Neural crest cell (in vitro differentiated cells): ENCODE measurements at regions not wholly inside any gene's neighbourhood (a gene's known extent, or its start where the extent isn't known, plus 50 kb on each side); places are given as distances from the start of the nearest gene placed in this dataset.

Source experiments
- DNase-seq: peaks from one replicate; pipeline ENCODE4 v3.0.0; 2021; ENCODE audit warnings: low read depth, mixed read lengths, low spot score
- H3K27ac Mint-ChIP-seq: one replicate; pipeline ENCODE4 v1.8.0; 2021; ENCODE audit warnings: mild to moderate bottlenecking, mixed read lengths; ENCODE audit not compliant: unreplicated experiment
- H3K27me3 Mint-ChIP-seq: 2 replicates; pipeline ENCODE4 v1.8.0; 2021; ENCODE audit warnings: low read depth, mild to moderate bottlenecking, mixed read lengths
- H3K36me3 Mint-ChIP-seq: 2 replicates; pipeline ENCODE4 v1.8.0; 2021; ENCODE audit warnings: low read depth, mild to moderate bottlenecking, mixed read lengths
- H3K4me1 Mint-ChIP-seq: 2 replicates; pipeline ENCODE4 v1.8.0; 2021; ENCODE audit warnings: mixed read lengths
- H3K4me3 Mint-ChIP-seq: one replicate; pipeline ENCODE4 v1.8.0; 2021; ENCODE audit warnings: mild to moderate bottlenecking, mixed read lengths
- H3K9me3 Mint-ChIP-seq: 2 replicates; pipeline ENCODE4 v1.8.0; 2021; ENCODE audit warnings: mixed read lengths
- TF ChIP-seq, protein P1 (sequence below): fragments of 200-600 bp; sonication (generic); conservative IDR thresholded peaks from 2 replicates; pipeline ENCODE4 v1.5.0; 2021; ENCODE audit warnings: antibody characterized with exemption, mild to moderate bottlenecking

DNA sequence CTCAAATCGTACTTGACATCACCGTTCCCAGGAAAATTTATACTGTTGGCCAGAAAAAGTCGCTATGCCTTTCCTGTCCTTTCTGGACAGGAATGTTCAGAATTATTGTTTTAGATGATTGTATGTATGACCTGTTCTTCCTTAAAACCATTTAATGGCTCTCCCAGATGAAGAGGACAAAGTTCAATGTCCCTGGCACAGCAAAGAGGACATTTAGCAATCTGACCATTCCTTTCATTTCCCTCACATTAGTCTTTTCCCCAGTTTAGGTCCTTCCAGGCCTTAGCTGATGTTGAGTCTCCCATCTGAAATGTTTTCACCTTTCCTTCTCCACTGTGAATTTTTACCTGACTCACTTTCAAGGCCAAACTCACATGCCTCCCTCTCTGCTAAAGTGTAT lies 938.9 kb downstream of the CDH11 start:
- Mint-ChIP-seq H3K4me3 (no peak overlapping the region), H3K27ac (no peak overlapping the region), H3K9me3 (peaks cover 10% of the 10 kb centered on the region), H3K27me3 (no peaks in the 10 kb centered on the region), H3K36me3 (peaks cover 9% of the 10 kb centered on the region), H3K4me1 (no peaks in the 10 kb centered on the region)
- TF ChIP-seq, protein P1, sequence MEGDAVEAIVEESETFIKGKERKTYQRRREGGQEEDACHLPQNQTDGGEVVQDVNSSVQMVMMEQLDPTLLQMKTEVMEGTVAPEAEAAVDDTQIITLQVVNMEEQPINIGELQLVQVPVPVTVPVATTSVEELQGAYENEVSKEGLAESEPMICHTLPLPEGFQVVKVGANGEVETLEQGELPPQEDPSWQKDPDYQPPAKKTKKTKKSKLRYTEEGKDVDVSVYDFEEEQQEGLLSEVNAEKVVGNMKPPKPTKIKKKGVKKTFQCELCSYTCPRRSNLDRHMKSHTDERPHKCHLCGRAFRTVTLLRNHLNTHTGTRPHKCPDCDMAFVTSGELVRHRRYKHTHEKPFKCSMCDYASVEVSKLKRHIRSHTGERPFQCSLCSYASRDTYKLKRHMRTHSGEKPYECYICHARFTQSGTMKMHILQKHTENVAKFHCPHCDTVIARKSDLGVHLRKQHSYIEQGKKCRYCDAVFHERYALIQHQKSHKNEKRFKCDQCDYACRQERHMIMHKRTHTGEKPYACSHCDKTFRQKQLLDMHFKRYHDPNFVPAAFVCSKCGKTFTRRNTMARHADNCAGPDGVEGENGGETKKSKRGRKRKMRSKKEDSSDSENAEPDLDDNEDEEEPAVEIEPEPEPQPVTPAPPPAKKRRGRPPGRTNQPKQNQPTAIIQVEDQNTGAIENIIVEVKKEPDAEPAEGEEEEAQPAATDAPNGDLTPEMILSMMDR, result no peak
- no peak for DNase-seq

DNA sequence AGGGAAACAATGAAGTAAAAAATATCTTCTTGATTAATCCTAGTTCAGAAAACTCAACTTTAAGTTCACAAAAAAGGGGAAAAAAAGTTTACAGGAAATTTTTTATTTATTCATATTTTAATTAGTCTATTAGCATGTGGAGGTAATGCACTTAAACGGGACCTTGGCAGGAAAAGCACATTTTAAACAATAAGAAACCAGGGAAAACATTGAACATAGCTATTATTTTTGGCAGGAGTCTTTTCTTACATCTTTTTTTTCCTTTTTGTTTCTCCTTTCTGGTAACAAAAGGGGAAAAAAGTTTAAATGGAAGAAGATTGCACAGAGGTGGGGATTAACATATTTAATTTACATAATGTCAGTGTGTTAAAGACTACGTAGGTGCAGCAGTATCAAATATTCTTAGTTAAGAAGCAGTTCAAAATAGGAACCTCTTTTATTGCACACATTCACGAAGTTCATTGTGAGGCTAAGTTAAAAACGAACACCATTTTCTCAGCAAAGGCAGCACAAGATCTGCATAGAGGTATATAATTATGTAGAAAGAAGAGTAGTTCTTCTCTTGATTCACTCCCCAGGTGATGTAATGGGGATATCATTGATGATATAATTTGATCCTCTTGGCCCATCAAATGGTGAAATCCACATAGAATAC lies 940.5 kb downstream of the CDH11 start:
- DNase-seq, result no peak
- H3K4me3 Mint-ChIP-seq, result no peak overlapping the region
- no peaks in the 10 kb centered on the region for H3K27me3 Mint-ChIP-seq
- H3K4me1 Mint-ChIP-seq, result no peaks in the 10 kb centered on the region
- H3K9me3 Mint-ChIP-seq, result peaks cover 17% of the 10 kb centered on the region
- TF ChIP-seq, protein P1, result no peak
- peaks cover 17% of the 10 kb centered on the region for H3K36me3 Mint-ChIP-seq
- H3K27ac Mint-ChIP-seq, result no peak overlapping the region

DNA sequence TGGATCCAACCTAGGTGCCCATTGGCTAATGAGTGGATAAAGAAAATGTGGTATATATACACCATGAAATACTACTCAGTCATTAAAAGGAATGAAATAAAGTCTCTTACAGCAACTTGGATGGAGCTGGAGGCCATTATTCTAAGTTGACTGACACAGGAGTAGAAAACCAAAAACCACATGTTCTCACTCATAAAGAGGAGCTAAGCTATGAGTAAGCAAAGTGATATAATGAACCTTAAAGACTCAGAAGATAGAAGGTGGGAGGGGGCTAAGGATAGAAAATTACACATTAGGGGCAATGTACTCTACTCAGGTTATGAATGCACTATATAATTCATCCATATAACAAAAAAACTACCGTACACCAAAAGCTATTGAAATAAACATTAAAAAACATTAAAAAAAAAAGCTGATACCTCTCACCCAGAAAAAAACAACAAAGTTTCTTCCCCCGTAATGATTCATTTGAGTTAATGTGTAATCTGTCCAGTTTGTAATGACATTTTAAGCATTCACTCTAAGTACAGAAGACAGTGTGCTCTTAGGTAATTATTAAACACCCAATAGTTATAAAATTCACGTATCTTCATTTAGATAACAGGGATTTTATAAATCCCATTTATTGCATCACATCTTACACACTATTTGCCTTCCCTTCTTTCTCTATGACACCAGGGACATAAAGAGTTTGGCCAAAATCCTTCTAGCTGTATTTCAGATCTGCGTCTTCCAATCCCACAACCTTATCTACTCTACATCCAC lies 941.5 kb downstream of the CDH11 start:
- no peaks in the 10 kb centered on the region for H3K4me1 Mint-ChIP-seq
- no peak for DNase-seq
- H3K36me3 Mint-ChIP-seq, result peaks cover 17% of the 10 kb centered on the region
- H3K27ac Mint-ChIP-seq, result no peak overlapping the region
- TF ChIP-seq, protein P1, result no peak
- H3K4me3 Mint-ChIP-seq, result no peak overlapping the region
- H3K27me3 Mint-ChIP-seq, result no peaks in the 10 kb centered on the region
- H3K9me3 Mint-ChIP-seq, result peaks cover 17% of the 10 kb centered on the region

DNA sequence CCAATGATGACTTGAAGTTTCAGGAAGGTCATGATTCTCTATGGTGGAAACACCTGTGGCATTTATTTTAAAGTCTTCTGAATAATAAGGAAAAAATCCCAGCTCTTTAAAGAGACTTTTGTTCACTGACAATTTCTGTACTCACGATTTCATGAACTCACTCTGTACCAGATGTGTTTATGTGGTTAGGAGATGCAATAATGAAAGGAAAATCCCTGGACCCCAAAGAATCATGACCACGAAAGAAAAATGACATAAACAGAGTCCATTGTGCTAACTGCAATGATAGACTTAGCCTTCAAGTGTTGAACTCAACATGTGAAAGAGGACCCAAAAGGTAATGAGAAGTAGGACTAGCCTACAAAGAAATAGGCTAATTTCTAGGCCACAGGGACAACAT lies 947.5 kb downstream of the CDH11 start:
- H3K36me3 Mint-ChIP-seq, result peaks cover 14% of the 10 kb centered on the region
- H3K4me3 Mint-ChIP-seq, result no peak overlapping the region
- TF ChIP-seq, protein P1, result no peak
- DNase-seq, result no peak
- no peaks in the 10 kb centered on the region for H3K27me3 Mint-ChIP-seq
- no peak overlapping the region for H3K27ac Mint-ChIP-seq
- no peaks in the 10 kb centered on the region for H3K4me1 Mint-ChIP-seq
- H3K9me3 Mint-ChIP-seq, result peaks cover 10% of the 10 kb centered on the region

DNA sequence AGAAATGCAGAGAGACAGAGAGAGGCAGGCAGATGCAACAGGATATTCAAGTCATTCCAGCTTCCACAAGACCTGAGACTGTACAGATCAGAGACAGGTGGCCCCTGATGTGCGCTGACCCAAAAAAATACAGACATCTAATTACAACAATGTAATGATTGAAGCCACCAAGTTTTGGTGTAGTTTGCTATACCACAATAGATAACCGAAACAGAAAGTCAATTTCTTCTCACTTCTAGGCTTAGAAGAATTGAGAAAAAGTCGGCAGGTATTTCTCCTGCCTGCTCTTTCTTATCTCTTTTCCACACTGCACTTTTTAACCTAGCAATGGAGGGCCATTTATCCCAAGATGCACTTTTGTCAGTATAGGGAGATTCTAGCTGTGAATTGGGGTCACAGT lies 949.2 kb downstream of the CDH11 start:
- Mint-ChIP-seq H3K9me3 (peaks cover 6% of the 10 kb centered on the region), H3K27ac (no peak overlapping the region), H3K27me3 (no peaks in the 10 kb centered on the region), H3K4me1 (peaks cover 7% of the 10 kb centered on the region), H3K36me3 (peaks cover 5% of the 10 kb centered on the region), H3K4me3 (no peak overlapping the region)
- DNase-seq, result no peak
- TF ChIP-seq, protein P1, result no peak
